ENCODE measurements at regions not wholly inside any gene's neighbourhood (a gene's known extent, or its start where the extent isn't known, plus 50 kb on each side); places are given as distances from the start of the nearest gene placed in this dataset.

DNA sequence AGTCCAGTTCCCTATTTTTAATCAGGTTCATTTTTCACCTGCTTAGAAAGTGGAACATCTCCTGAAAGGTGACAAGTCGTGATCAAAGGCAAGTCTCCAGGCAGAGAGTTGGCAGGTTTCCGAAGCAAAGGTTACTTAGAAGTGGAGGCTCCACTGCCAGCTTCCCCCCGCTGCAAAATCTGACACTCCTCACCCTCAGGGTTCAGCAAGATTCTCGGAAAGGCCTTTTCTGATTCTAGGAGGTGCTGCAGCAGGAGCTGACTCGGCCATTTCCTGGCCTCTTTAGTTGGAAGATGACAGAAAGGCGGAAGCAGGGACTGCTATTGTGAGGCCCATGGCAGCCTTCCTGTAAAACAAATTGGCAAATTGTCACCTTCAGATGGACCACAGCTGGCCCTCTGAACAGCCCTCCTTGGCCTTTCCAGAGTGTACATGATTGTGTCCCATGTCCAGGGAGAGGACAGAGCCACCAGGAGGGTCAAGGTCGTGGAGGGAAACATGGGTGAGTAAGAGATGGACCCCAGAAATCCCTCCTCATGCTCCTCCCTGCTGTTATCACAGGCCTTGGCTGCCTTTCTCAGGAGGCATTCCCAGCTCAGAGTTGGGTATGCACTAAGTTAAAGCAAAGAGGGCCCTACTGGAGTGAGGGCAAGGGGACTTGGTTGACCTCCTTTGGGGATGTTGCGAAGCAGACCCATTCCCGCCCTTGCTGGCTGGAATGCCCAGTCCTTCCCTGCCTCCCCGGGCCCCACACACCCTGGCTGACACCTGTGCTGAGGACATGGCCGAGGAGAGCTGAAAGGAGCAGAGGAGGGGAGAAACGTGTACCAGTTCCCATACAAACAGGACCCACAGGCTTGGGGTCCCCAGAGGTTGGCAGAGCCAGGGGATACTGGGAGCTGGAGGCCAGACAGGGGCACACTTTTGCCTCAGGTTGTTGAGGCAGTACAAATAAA lies 115.5 kb upstream of the IRF2BP2 start:
- peak; percentile 31 to 35 for DNase-seq

DNA sequence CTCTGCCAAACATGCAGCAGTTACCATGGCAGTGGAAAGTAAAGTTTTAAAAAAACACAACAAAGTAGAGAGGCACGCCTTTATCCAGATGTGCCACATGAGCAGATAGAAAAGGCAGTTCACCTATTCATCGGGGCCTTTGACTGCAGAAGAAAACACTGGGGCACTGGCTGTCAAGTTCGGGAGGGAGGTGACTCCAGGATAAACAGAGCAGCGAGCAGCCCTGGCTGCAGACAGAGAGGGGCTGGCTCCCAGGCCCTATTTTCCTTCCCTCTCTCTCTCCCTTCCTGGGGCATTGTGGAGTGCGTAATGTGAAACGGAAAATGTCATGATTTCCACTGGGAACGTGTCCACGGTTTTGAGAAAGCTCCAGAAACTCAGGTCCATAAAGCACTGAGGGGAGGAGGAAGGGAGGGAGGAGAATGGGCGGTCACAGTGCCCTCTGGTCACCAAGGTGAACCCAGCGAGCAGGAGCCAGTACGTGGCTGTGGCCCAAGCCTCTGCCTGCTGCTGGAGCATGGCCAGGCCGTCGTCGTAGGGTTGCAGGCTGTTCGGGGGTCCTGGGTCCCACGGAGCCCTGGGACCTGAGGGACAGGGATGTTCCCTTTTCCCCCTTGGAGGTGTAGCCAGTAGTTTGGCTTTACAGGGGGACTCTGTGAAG lies 114.7 kb upstream of the IRF2BP2 start:
- DNase-seq, result peak in 1 of 2 experiments; percentile 29

- peak; percentile 75 to 87 for DNase-seq
Measured at GRCh38 chr1:234722904-234723720, 113.1 kb upstream of the IRF2BP2 start.

GRCh38 chr1:234722270-234722704 lies 112.3 kb upstream of the IRF2BP2 start:
- DNase-seq, result no peak

DNA sequence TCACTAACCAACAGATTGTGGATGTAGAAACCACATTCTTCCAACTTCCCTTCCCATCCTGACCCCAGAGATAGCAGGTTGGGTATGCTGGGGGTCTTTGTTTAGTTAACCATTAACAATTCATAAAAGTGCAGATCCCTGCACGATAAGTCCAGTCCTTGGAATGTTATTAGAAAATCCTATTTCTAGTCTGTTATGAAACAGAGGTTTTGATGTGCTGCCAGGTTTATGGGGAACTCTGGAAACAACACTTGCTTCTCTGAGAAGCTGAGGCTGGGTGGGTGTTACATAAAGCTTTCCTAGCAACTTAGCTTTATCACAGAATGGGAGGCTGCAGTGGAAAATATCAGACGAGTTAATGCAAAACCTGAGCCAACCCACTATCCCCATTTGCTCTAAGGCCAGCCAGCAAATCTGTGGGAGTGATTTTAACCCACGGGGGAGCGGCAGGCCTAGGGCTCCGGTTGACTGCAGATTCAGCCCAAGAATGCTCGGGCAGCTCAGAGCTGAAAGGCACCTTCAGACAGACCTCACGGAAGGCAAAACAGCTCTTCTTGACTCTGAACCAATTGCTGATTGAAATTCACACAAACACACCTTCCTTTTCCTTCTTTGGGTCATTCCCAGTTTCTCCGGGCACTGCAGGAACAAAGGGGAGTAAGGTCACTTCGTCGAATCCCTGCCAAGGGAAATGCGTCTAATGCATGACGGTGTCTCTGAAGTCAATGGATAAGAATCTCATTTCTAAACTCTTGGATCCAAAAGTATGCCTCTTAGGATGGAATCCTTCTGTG lies 111.7 kb upstream of the IRF2BP2 start:
- peak in 1 of 2 experiments; percentile 24 for DNase-seq

DNA sequence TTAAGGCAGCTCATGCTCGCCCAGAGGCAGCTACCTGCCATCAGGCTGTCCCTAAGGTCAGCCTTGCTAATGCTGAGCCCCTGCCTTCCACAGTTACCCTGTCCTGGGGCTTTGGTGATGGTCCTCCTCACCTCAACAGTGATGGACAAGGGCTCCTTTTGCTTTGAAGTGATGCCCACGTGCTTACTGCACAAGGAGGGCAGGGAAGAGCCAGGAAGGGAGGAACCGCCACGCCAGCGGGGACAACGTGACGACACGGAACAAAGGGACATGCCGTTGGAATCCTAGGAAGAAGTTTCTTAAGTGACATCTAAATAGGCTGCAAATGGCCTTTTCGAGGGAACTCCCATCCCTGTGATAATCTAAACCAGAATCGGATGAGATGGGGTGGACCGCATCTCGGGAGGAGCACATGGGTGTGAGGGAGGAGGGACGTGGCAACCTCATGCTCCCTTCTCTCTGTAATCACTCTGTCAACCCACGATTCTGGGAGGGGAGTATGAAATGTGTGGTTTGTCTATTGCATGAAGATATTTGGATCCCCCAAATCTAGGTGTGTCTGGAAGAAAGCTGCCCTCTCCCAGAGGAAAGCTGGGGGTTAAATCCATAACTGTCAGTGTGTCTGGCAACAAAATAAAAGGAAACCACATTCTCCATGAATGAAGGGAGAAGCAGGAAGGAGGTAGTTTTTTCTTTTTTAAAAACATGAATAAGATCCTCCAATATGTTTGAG lies 110.9 kb upstream of the IRF2BP2 start:
- DNase-seq, result no peak

GRCh38 chr1:234719454-234720251 lies 109.7 kb upstream of the IRF2BP2 start:
- DNase-seq, result no peak

DNA sequence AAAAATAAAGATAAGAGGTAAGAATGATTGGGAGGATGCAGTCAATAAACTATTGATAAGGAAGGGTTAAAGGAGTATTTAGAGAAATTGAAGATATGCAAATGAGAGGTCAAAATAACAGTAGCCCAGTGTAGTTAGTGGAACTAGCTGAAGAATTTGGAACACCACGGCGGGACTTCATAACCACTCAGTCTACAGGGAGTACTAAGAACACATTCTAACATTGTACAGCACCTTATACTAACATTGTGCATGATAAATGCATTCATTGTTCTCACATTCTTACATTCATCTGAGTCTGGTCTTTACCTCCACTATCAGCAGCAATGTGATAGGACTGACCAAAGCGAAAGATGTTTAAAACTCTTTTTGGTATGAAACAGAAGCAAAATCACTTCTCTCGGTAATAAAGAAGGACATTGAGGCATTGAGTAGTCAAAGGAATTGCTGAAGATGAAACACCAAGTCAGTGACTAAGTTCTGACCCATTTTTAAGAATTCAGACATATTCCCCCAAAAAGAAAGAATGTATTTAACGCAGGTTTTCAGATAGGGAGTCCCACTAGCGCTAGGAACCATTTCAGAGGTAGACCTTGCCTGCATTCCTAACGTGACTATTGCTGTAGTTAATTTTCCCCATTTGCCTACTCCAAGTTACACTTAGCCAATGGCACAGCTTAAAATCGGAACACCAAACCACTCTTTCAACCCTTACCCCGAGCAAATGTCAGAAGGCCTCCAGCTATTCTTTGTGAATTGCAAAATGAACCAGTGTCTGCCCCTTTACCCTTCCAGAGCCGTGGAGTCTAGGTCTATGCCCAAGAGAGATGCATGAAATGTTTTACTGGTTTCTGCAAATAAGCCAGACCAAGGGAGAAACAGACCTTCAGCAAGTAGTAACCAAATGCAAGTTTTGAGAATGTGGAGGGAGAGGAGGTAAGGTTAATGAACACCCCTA lies 108.8 kb upstream of the IRF2BP2 start:
- DNase-seq, result no peak

DNA sequence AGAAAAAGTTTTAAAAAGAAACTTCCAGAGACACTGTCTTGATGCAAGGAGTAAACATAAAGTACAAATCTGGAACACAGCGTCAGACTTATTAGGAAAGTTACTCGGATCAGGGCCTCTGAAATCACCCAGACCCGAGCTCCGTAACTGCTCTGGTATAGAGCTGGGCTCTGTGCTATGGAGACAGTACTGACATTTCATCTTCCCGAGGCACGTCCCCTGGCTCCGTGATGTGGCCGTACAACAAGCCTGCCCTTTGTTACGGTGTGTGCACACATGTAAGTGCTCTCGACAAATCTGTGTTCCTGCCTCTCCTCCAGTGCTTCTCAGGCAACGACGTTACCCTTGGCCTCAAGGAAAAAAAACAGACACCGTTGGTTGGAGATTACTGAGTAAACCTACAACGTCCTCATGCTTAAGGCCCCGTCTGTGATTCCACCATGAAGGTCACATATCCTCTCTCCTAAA lies 107.0 kb upstream of the IRF2BP2 start:
- no peak for DNase-seq

DNA sequence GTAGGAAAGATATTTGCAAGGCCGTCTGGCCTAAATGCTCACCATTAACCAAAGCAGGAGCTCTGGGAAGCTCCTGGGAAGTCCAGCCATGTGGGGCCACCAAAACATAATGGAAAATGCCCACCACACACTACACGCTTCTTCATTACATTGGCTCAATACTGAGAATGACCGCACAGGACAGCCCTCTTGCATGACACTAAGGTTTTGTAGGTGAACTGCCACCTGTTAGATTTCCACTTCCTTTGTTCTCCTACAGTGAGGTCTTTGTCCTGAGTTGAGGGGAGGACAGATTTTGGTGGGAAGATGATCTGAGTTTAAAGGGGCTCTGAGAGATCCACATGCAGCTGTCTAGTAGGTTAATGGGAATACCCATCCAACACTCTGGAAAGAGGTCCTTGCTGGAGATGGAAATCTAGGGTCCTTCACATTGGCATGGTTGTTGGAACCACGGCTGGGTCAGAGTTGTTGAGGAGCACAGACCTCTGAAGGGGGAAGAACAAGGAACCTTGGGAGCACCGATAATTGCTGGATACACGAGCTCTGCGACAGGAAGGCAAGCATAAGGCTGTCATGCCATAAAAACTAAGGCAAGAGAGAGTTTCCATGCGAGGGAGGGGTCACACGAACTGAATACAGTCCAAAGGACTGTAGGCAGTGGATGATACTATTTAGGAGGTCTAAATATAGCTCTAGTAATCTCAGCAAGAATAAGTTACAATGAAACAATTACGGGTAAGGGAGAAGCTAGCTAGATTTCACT lies 105.5 kb upstream of the IRF2BP2 start:
- DNase-seq, result no peak

- no peak for DNase-seq
Measured at GRCh38 chr1:234713859-234714258, 103.9 kb upstream of the IRF2BP2 start.

GRCh38 chr1:234713440-234713839 lies 103.5 kb upstream of the IRF2BP2 start:
- no peak for DNase-seq

GRCh38 chr1:234712891-234713305 lies 102.9 kb upstream of the IRF2BP2 start:
- no peak for DNase-seq

DNA sequence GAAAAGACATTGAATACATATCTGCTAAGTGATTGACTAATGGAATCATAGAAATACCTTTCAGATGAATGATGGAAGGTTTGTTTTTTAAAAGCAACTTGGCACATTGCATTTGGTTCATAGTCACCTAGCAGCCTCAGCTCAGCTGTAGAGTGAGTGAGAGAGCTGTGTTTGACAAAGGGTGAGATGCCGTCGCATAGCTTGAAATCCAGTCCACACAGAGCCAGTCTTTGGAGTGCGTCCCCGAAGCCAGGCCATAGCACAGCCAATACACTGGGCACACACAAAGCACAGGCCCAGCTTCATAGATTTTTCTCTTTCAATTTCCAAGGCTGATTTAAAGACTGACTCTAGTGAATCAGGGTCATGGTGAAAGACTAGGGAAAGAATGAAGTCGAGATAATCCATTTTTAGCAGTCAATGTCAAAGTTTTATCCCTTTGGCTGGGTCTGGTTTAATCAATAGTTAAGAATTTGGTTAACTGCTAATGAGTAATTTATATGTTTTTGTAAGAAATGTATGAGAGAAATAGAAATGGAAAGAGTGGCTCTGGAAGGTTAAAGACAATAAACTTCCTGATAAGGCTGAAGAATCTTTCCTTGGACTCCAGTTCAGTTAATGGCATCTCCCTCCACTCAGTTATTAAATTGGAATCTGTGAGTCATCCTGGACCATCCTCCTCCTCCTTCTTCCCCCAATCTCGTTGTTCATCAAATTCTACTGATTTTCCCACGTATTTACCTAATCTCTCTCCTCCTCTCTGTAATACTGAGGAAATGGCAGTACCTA lies 101.2 kb upstream of the IRF2BP2 start:
- DNase-seq, result no peak

DNA sequence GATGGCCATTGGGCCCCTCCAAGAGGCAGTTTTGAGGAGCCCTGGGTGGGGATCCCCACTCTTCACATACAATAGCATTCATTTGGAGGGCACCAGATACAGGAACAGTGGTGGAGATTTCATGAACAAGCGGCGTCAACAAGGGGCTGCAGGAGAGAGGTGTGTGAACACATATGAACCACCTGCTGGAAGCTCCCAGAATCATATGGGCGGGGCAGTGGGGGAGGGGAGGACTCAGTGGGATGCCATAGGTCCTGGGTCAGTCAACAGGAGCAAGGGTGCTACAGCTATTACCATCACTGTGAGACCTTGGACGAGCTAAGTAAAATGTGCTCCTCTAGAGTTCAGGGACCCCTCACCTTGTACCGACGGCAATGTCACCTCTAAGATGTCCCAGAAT lies 100.4 kb upstream of the IRF2BP2 start:
- no peak for DNase-seq

DNA sequence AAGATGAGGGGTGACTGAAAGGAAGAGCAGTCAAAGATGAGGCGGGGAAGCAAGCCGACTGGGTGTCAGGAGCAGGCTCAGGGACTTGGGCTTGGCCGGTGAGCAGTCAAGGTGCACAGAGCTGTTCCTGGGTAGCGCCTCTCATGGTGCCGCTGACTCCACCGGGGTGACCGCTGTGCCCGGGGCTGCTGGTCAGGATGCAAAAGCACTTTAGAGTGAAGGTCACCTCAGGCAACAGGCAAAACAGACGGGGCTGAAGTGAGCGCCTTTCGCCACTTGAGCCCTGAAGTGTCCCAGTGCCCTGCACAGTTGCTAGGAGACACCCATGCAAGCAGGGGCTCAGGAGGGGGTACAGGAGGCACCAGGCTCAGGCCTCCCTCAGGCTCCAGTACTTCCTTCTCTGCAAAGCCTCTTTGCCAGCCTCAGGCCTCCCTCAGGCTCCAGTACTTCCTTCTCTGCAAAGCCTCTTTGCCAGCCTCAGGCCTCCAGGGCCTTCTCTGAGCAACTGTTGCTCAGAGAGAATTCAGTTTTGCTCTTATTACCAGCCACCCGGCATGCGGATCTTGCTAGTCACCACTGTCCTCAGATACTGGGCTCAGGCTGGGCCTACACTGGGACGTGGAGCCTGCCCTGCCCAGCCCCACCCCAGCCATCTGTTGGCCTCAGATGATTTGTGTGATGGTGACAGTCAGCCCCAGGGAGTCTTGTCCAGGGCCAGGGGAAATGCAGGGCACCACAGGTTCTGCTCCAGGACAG lies 99.7 kb upstream of the IRF2BP2 start:
- DNase-seq, result peak; percentile 68 to 71

Data from AML-193 (cell line).